AG04450 (cell line): ENCODE measurements at regions not wholly inside any gene's neighbourhood (a gene's known extent, or its start where the extent isn't known, plus 50 kb on each side); places are given as distances from the start of the nearest gene placed in this dataset.

Experiments used
- CTCF ChIA-PET: fragments of 300-600, 350-600 bp; formaldehyde crosslinking; extraction: SDS; loops from one replicate; lab custom pipeline; 2022; ENCODE audit warnings: antibody characterized with exemption, inconsistent platforms; lab: Charles Lee
- POLR2A ChIA-PET: fragments of 350-600 bp; formaldehyde crosslinking; extraction: SDS; loops from one replicate; lab custom pipeline; 2021; ENCODE audit warnings: antibody characterized with exemption, inconsistent platforms; lab: Yijun Ruan, JAX
- DNase-seq: peaks from one replicate; pipeline ENCODE4 v3.0.0-alpha.2; 2011; ENCODE audit warnings: low read depth, low spot score
- H3K27ac ChIP-seq: one replicate; pipeline ENCODE4 v1.5.1; 2012; ENCODE audit warnings: low read depth, low read length, control low read depth
- H3K27me3 ChIP-seq: one replicate; pipeline ENCODE4 v1.6.0; 2012; ENCODE audit warnings: low read length; ENCODE audit not compliant: control insufficient read depth, insufficient read depth
- H3K4me3 ChIP-seq: 2 replicates; pipeline ENCODE4 v1.5.1; 2011; ENCODE audit warnings: mild to moderate bottlenecking, low read depth, low read length, control low read depth
- H3K9me3 ChIP-seq: 2 replicates; pipeline ENCODE4 v1.5.1; 2012; ENCODE audit warnings: low read length; ENCODE audit not compliant: control insufficient read depth, insufficient read depth
- CTCF ChIP-seq: IDR thresholded peaks from 2 replicates; pipeline ENCODE4 v1.5.1; 2011; ENCODE audit warnings: low read depth, low read length, control low read depth, inconsistent platforms

GRCh38 chr2:16002144-16002543, 61.8 kb downstream of the MYCN start:
- CTCF ChIA-PET = no interaction called here
- POLR2A ChIA-PET = no interaction called here

GRCh38 chr2:16000642-16001041, 60.3 kb downstream of the MYCN start:
- Histone ChIP-seq H3K27ac (no peak overlapping the region), H3K9me3 (peaks cover 41% of the 10 kb centered on the region), H3K27me3 (no peaks in the 10 kb centered on the region), H3K4me3 (no peak overlapping the region)
- DNase-seq = no peak
- TF ChIP-seq CTCF = no peak
- POLR2A ChIA-PET = no interaction called here
- CTCF ChIA-PET = no interaction called here

More at GRCh38 chr2:16002144-16002543, 61.8 kb downstream of the MYCN start:
- H3K27ac ChIP-seq = no peak overlapping the region
- H3K9me3 ChIP-seq = peaks cover 41% of the 10 kb centered on the region
- H3K27me3 ChIP-seq = no peaks in the 10 kb centered on the region
- DNase-seq = no peak
- no peak overlapping the region for H3K4me3 ChIP-seq
- TF ChIP-seq CTCF = no peak

GRCh38 chr2:15999596-16000469, 59.5 kb downstream of the MYCN start:
- ChIA-PET CTCF (no interaction called here), POLR2A (no interaction called here)
- no peak for DNase-seq
- no peak overlapping the region for H3K27ac ChIP-seq
- no peak for TF ChIP-seq CTCF
- H3K4me3 ChIP-seq = no peak overlapping the region
- no peaks in the 10 kb centered on the region for H3K27me3 ChIP-seq
- peaks cover 42% of the 10 kb centered on the region for H3K9me3 ChIP-seq

GRCh38 chr2:15997728-15998280, 57.5 kb downstream of the MYCN start:
- Histone ChIP-seq H3K9me3 (peaks cover 52% of the 10 kb centered on the region), H3K27me3 (no peaks in the 10 kb centered on the region), H3K27ac (no peak overlapping the region), H3K4me3 (no peak overlapping the region)
- no peak for DNase-seq
- ChIA-PET CTCF (no interaction called here), POLR2A (no interaction called here)
- TF ChIP-seq CTCF = no peak
